Stimulated activated CD8-positive, alpha-beta memory T cell treated with anti-CD3 and anti-CD28 coated beads, Interleukin-4, amount 100 ng/mL, for 24 hours (primary cell): ENCODE measurements at regions not wholly inside any gene's neighbourhood (a gene's known extent, or its start where the extent isn't known, plus 50 kb on each side); places are given as distances from the start of the nearest gene placed in this dataset.
A peak's percentile ranks its signal among the peaks of the same experiment; 100 is the strongest.

Source experiments
- DNase-seq: peaks from one replicate; pipeline ENCODE4 v3.0.0-alpha.2; 2020; ENCODE audit warnings: low read depth

GRCh38 chr9:107431461-107431860 lies 58.1 kb downstream of the KLF4 start:
- no peak for DNase-seq

- no peak for DNase-seq
Observed at GRCh38 chr9:107430071-107430470, 59.5 kb downstream of the KLF4 start.

GRCh38 chr9:107426126-107426525 lies 63.4 kb downstream of the KLF4 start:
- no peak for DNase-seq

GRCh38 chr9:107425101-107426025 lies 64.2 kb downstream of the KLF4 start:
- DNase-seq: peak; percentile 26

- DNase-seq: no peak
Observed at GRCh38 chr9:107423540-107423939, 66.0 kb downstream of the KLF4 start.

GRCh38 chr9:107422189-107423185 lies 67.1 kb downstream of the KLF4 start:
- no peak for DNase-seq

GRCh38 chr9:107410420-107410819 lies 79.1 kb downstream of the KLF4 start:
- DNase-seq: no peak

GRCh38 chr9:107409581-107410389 lies 79.8 kb downstream of the KLF4 start:
- no peak for DNase-seq

GRCh38 chr9:107407675-107408074 lies 81.9 kb downstream of the KLF4 start:
- no peak for DNase-seq

GRCh38 chr9:107405511-107405910 lies 84.1 kb downstream of the KLF4 start:
- no peak for DNase-seq

GRCh38 chr9:107404736-107405135 lies 84.8 kb downstream of the KLF4 start:
- no peak for DNase-seq

GRCh38 chr9:107404161-107404560 lies 85.4 kb downstream of the KLF4 start:
- DNase-seq: no peak

- DNase-seq: no peak
Observed at GRCh38 chr9:107397076-107398044, 92.2 kb downstream of the KLF4 start.

GRCh38 chr9:107394264-107394663 lies 95.3 kb downstream of the KLF4 start:
- DNase-seq: no peak

- no peak for DNase-seq
Observed at GRCh38 chr9:107390778-107391177, 98.8 kb downstream of the KLF4 start.

- no peak for DNase-seq
Observed at GRCh38 chr9:107390279-107390678, 99.3 kb downstream of the KLF4 start.

- DNase-seq: no peak
Observed at GRCh38 chr9:107389617-107390071, 99.9 kb downstream of the KLF4 start.

GRCh38 chr9:107388890-107389289 lies 100.7 kb downstream of the KLF4 start:
- no peak for DNase-seq

GRCh38 chr9:107387409-107387808 lies 102.2 kb downstream of the KLF4 start:
- no peak for DNase-seq

- DNase-seq: no peak
Observed at GRCh38 chr9:107386396-107386795, 103.2 kb downstream of the KLF4 start.
